ENCODE measurements at regions not wholly inside any gene's neighbourhood (a gene's known extent, or its start where the extent isn't known, plus 50 kb on each side); places are given as distances from the start of the nearest gene placed in this dataset.

GRCh38 chr6:87950614-87951013, 97.0 kb upstream of the SPACA1 start:
- TF ChIP-seq CTCF (IDR thresholded peaks at IDR 0.05; ENCODE audit: low read depth, low read length) = no peak
- in situ Hi-C loops (cut with HindIII; ENCODE audit: low sequenced_read_pairs) = no loop called here
- DNase-seq (ENCODE audit: low read depth, low spot score) = no peak
- no peak overlapping the region for H3K4me3 ChIP-seq (ENCODE audit: low read depth, low read length)

- no peak overlapping the region for H3K4me3 ChIP-seq (ENCODE audit: low read depth, low read length)
- in situ Hi-C loops (cut with HindIII; ENCODE audit: low sequenced_read_pairs) = no loop called here
- TF ChIP-seq CTCF (IDR thresholded peaks at IDR 0.05; ENCODE audit: low read depth, low read length) = no peak
- no peak for DNase-seq (ENCODE audit: low read depth, low spot score)
Measured at GRCh38 chr6:87949194-87949593, 98.4 kb upstream of the SPACA1 start.

- no peak for TF ChIP-seq CTCF (IDR thresholded peaks at IDR 0.05; ENCODE audit: low read depth, low read length)
- DNase-seq (ENCODE audit: low read depth, low spot score) = no peak
- in situ Hi-C loops (cut with HindIII; ENCODE audit: low sequenced_read_pairs) = no loop called here
- no peak overlapping the region for H3K4me3 ChIP-seq (ENCODE audit: low read depth, low read length)
Measured at GRCh38 chr6:87946669-87947068, 101.0 kb upstream of the SPACA1 start.

GRCh38 chr6:87945966-87946365, 101.7 kb upstream of the SPACA1 start:
- TF ChIP-seq CTCF (IDR thresholded peaks at IDR 0.05; ENCODE audit: low read depth, low read length) = no peak
- no peak for DNase-seq (ENCODE audit: low read depth, low spot score)
- in situ Hi-C loops (cut with HindIII; ENCODE audit: low sequenced_read_pairs) = no loop called here
- no peak overlapping the region for H3K4me3 ChIP-seq (ENCODE audit: low read depth, low read length)

- DNase-seq (ENCODE audit: low read depth, low spot score) = no peak
- no peak for TF ChIP-seq CTCF (IDR thresholded peaks at IDR 0.05; ENCODE audit: low read depth, low read length)
- in situ Hi-C loops (cut with HindIII; ENCODE audit: low sequenced_read_pairs) = no loop called here
- H3K4me3 ChIP-seq (ENCODE audit: low read depth, low read length) = no peak overlapping the region
Measured at GRCh38 chr6:87945181-87945580, 102.5 kb upstream of the SPACA1 start.

- in situ Hi-C loops (cut with HindIII; ENCODE audit: low sequenced_read_pairs) = no loop called here
- TF ChIP-seq CTCF (IDR thresholded peaks at IDR 0.05; ENCODE audit: low read depth, low read length) = no peak
- peak; percentile 36 for DNase-seq (ENCODE audit: low read depth, low spot score)
Measured at GRCh38 chr6:87944541-87944954, 103.1 kb upstream of the SPACA1 start.

GRCh38 chr6:87943191-87943590, 104.5 kb upstream of the SPACA1 start:
- DNase-seq (ENCODE audit: low read depth, low spot score) = no peak
- H3K4me3 ChIP-seq (ENCODE audit: low read depth, low read length) = no peak overlapping the region
- TF ChIP-seq CTCF (IDR thresholded peaks at IDR 0.05; ENCODE audit: low read depth, low read length) = no peak
- in situ Hi-C loops (cut with HindIII; ENCODE audit: low sequenced_read_pairs) = no loop called here

More at GRCh38 chr6:87944541-87944954, 103.1 kb upstream of the SPACA1 start:
- no peak overlapping the region for H3K4me3 ChIP-seq (ENCODE audit: low read depth, low read length)

Measured in astrocyte of the spinal cord (primary cell).